ENCODE measurements at regions not wholly inside any gene's neighbourhood (a gene's known extent, or its start where the extent isn't known, plus 50 kb on each side); places are given as distances from the start of the nearest gene placed in this dataset.

DNA sequence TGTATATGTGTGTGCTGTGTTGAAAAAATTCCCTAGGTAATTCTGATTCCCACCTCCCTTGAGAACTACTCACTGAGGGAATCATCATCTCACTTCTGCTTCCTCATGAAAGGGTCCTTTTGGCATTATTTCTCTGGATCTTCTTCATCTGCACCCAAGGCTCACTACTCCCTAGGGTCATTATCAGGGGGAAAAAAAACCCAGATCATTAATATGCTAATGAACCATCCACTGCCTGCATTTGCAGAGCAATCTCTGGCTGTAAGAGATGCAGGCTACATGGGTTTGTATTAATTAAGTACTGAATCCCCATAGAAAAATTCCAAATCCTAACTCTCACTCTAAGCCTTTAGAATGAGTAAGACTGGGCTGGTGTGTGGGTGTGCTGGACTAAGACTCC, 68.0 kb upstream of the IGFBP5 start:
- no peak for TF ChIP-seq EZH2phosphoT487 (IDR thresholded peaks at IDR 0.05; ENCODE audit: borderline replicate concordance, low read length)
- TF ChIP-seq, protein P1, sequence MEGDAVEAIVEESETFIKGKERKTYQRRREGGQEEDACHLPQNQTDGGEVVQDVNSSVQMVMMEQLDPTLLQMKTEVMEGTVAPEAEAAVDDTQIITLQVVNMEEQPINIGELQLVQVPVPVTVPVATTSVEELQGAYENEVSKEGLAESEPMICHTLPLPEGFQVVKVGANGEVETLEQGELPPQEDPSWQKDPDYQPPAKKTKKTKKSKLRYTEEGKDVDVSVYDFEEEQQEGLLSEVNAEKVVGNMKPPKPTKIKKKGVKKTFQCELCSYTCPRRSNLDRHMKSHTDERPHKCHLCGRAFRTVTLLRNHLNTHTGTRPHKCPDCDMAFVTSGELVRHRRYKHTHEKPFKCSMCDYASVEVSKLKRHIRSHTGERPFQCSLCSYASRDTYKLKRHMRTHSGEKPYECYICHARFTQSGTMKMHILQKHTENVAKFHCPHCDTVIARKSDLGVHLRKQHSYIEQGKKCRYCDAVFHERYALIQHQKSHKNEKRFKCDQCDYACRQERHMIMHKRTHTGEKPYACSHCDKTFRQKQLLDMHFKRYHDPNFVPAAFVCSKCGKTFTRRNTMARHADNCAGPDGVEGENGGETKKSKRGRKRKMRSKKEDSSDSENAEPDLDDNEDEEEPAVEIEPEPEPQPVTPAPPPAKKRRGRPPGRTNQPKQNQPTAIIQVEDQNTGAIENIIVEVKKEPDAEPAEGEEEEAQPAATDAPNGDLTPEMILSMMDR (IDR thresholded peaks at IDR 0.05; ENCODE audit: low read depth, low read length, poor library complexity, severe bottlenecking) = no peak
